ENCODE measurements at regions not wholly inside any gene's neighbourhood (a gene's known extent, or its start where the extent isn't known, plus 50 kb on each side); places are given as distances from the start of the nearest gene placed in this dataset.
"Not testable (repeated sequence)": the region's sequence is repeated elsewhere in the genome, so short reads cannot be mapped to it uniquely, and the experiment has no call there.

GRCh38 chr5:90051756-90052155 is 357.8 kb downstream of the CETN3 start:
- DNase-seq = no peak

GRCh38 chr5:90050103-90050502 is 359.5 kb downstream of the CETN3 start:
- no peak for DNase-seq

GRCh38 chr5:90047113-90047512 is 362.4 kb downstream of the CETN3 start:
- no peak for DNase-seq

GRCh38 chr5:90040082-90040481 is 369.5 kb downstream of the CETN3 start:
- DNase-seq = not testable (repeated sequence)

- DNase-seq = no peak
These were observed 371.9 kb downstream of the CETN3 start for GRCh38 chr5:90037646-90038045.

GRCh38 chr5:90022711-90023053 is 386.9 kb downstream of the CETN3 start:
- no peak for DNase-seq

GRCh38 chr5:90022002-90022710 is 387.4 kb downstream of the CETN3 start:
- no peak for DNase-seq

GRCh38 chr5:90020575-90021538 is 388.7 kb downstream of the CETN3 start:
- no peak for DNase-seq

- DNase-seq = peak in 1 of 2 experiments; percentile 39
These were observed 392.3 kb downstream of the CETN3 start for GRCh38 chr5:90017239-90017638.

GRCh38 chr5:90015584-90016018 is 394.0 kb downstream of the CETN3 start:
- DNase-seq = no peak

GRCh38 chr5:90014420-90014819 is 395.1 kb downstream of the CETN3 start:
- no peak for DNase-seq

GRCh38 chr5:90000351-90000750 is 409.2 kb downstream of the CETN3 start:
- DNase-seq = no peak

GRCh38 chr5:89998519-89999305 is 410.8 kb downstream of the CETN3 start:
- no peak for DNase-seq

GRCh38 chr5:89996890-89997289 is 412.7 kb downstream of the CETN3 start:
- DNase-seq = no peak

GRCh38 chr5:89996335-89996734 is 413.2 kb downstream of the CETN3 start:
- DNase-seq = no peak

- no peak for DNase-seq
These were observed 415.3 kb downstream of the CETN3 start for GRCh38 chr5:89994266-89994665.

GRCh38 chr5:89992201-89992600 is 417.4 kb downstream of the CETN3 start:
- DNase-seq = no peak

- no peak for DNase-seq
These were observed 418.0 kb downstream of the CETN3 start for GRCh38 chr5:89991592-89991991.

GRCh38 chr5:89989776-89990175 is 419.8 kb downstream of the CETN3 start:
- DNase-seq = no peak

- DNase-seq = no peak
These were observed 420.4 kb downstream of the CETN3 start for GRCh38 chr5:89988998-89989655.

- no peak for DNase-seq
These were observed 421.3 kb downstream of the CETN3 start for GRCh38 chr5:89988129-89988810.

GRCh38 chr5:89983216-89983615 is 426.3 kb downstream of the CETN3 start:
- DNase-seq = no peak
